Glutamatergic neuron (in vitro differentiated cells): ENCODE measurements at regions not wholly inside any gene's neighbourhood (a gene's known extent, or its start where the extent isn't known, plus 50 kb on each side); places are given as distances from the start of the nearest gene placed in this dataset.

Source experiments
- DNase-seq: peaks from one replicate; pipeline ENCODE4 v3.0.0; 2022
- H3K27ac Mint-ChIP-seq: one replicate; pipeline ENCODE4 v1.8.0; 2020; ENCODE audit warnings: mild to moderate bottlenecking, mixed read lengths, inconsistent platforms; ENCODE audit not compliant: unreplicated experiment
- H3K27me3 Mint-ChIP-seq: one replicate; pipeline ENCODE4 v1.8.0; 2020; ENCODE audit warnings: mild to moderate bottlenecking, moderate library complexity, mixed read lengths, inconsistent platforms; ENCODE audit not compliant: unreplicated experiment
- H3K36me3 Mint-ChIP-seq: one replicate; pipeline ENCODE4 v1.8.0; 2020; ENCODE audit warnings: mild to moderate bottlenecking, mixed read lengths, inconsistent platforms; ENCODE audit not compliant: unreplicated experiment
- H3K4me1 Mint-ChIP-seq: one replicate; pipeline ENCODE4 v1.8.0; 2020; ENCODE audit warnings: mild to moderate bottlenecking, low read depth, mixed read lengths, inconsistent platforms; ENCODE audit not compliant: unreplicated experiment
- H3K4me3 Mint-ChIP-seq: one replicate; pipeline ENCODE4 v1.8.0; 2020; ENCODE audit warnings: mild to moderate bottlenecking, mixed read lengths, inconsistent platforms; ENCODE audit not compliant: unreplicated experiment
- H3K9me3 Mint-ChIP-seq: one replicate; pipeline ENCODE4 v1.8.0; 2020; ENCODE audit warnings: mild to moderate bottlenecking, moderate library complexity, mixed read lengths, inconsistent platforms; ENCODE audit not compliant: unreplicated experiment
- CTCF ChIP-seq: fragments of 200-600 bp; sonication (generic); IDR thresholded peaks from one replicate; pipeline ENCODE4 v1.5.0; 2021; ENCODE audit not compliant: partially characterized antibody, unreplicated experiment

DNA sequence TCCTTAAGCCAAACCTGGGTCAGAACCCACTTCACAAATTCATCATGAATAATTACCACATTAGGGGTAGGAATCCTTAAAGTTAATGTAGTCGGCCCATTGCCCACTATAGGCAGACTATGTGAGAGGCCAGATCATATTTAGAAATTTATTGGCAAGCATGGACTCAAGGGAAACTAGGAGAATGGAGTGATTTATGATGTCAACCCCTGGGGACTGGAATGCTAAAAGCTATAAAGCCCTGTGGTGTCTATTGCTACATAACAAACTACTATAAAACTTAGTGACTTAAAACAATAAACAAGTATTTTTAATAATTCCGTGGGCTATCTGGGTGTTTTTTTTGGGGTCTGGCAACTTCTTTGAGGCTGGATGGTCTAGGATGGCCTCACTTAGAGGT is 93.9 kb downstream of the PPP1R2C start:
- no peaks in the 10 kb centered on the region for H3K36me3 Mint-ChIP-seq
- no peak for TF ChIP-seq CTCF
- DNase-seq = no peak
- peaks cover 2% of the 10 kb centered on the region for H3K9me3 Mint-ChIP-seq
- peaks cover 4% of the 10 kb centered on the region for H3K4me1 Mint-ChIP-seq
- no peak overlapping the region for H3K4me3 Mint-ChIP-seq
- no peaks in the 10 kb centered on the region for H3K27me3 Mint-ChIP-seq
- H3K27ac Mint-ChIP-seq = no peak overlapping the region

DNA sequence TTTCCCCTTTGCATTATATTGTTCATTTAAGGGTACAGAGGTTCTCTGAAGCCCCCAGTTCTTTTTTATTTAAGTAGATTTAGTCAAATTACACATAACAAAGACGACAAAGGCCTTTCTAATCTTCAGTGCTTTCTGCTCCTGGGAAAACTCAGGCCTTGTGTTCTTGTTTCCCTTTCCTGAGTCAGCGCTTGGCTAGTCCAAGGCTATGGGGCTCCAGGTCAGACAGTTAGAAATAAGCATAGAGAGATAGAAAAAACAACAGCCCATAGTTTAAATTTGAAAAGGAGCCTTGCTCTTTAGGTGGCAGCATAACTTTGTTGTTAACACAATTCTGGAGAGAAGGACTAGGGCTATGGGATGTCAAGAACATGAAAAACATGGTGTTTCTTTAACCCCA is 97.3 kb downstream of the PPP1R2C start:
- Mint-ChIP-seq H3K4me1 (peaks cover 4% of the 10 kb centered on the region), H3K9me3 (peaks cover 2% of the 10 kb centered on the region), H3K36me3 (no peaks in the 10 kb centered on the region), H3K27me3 (no peaks in the 10 kb centered on the region), H3K27ac (no peak overlapping the region), H3K4me3 (no peak overlapping the region)
- DNase-seq = no peak
- TF ChIP-seq CTCF = no peak

DNA sequence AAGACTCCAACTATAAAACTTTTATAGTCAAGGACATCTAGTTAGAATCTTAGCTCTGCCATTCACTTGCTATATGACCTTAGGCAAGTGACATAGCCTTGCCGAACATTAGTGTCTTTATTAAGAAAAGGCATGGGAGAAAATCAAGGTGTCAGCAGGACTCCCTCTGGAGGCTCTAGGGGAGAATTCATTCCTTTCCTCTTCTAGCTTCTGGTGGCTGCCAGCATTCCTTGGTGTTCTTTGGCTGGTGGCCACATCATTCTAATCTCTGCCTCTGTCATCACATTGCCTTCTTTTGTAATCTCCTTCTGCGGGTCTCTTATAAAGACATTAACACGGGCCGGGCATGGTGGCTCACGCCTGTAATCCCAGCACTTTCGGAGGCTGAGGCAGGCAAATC is 99.8 kb downstream of the PPP1R2C start:
- Mint-ChIP-seq H3K27ac (no peak overlapping the region), H3K27me3 (no peaks in the 10 kb centered on the region), H3K9me3 (no peaks in the 10 kb centered on the region), H3K36me3 (no peaks in the 10 kb centered on the region), H3K4me3 (no peak overlapping the region), H3K4me1 (peaks cover 4% of the 10 kb centered on the region)
- no peak for DNase-seq
- no peak for TF ChIP-seq CTCF

GRCh38 chrX:42673301-42673810 is 104.6 kb downstream of the PPP1R2C start:
- Mint-ChIP-seq H3K9me3 (no peaks in the 10 kb centered on the region), H3K27ac (no peak overlapping the region), H3K4me3 (no peak overlapping the region), H3K4me1 (no peaks in the 10 kb centered on the region), H3K36me3 (no peaks in the 10 kb centered on the region), H3K27me3 (no peaks in the 10 kb centered on the region)
- DNase-seq = no peak
- TF ChIP-seq CTCF = no peak

- DNase-seq = peak; percentile 33
- peaks cover 6% of the 10 kb centered on the region for H3K9me3 Mint-ChIP-seq
- no peak for TF ChIP-seq CTCF
- no peaks in the 10 kb centered on the region for H3K27me3 Mint-ChIP-seq
- H3K36me3 Mint-ChIP-seq = no peaks in the 10 kb centered on the region
- H3K4me1 Mint-ChIP-seq = peaks cover 10% of the 10 kb centered on the region
- no peak overlapping the region for H3K4me3 Mint-ChIP-seq
- H3K27ac Mint-ChIP-seq = peak overlapping the region; percentile 82
Measured at GRCh38 chrX:42664680-42665079, 113.3 kb downstream of the PPP1R2C start.
